ENCODE measurements at regions not wholly inside any gene's neighbourhood (a gene's known extent, or its start where the extent isn't known, plus 50 kb on each side); places are given as distances from the start of the nearest gene placed in this dataset.

DNA sequence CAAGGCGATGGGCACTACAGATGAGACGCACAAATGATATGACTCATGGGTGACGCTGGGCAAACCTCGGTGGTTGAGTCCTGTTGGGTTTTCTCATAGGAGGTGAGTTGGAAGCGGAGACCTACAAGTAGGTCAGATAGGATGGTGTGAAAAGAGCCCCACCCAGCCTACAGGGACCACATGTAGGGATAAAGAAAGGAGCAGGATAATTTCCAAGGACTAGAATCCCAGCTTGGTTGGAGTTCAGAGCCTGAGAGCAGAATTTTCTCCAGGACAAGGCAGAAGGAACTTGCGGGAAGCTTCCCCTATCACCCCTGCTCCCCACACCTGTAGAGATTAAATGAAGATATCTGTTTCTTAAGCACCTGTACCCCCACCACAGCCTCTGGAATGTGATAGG lies 489.7 kb upstream of the CDH4 start:
- Histone ChIP-seq H3K27me3 (ENCODE audit: control insufficient read depth in 3 of 3, insufficient read depth in 3 of 3, low read length in 2 of 3) (peaks cover 0 to 7% (median 0%) of the 10 kb centered on the region in 3 donors), H3K36me3 (ENCODE audit: control insufficient read depth in 4 of 4, insufficient read depth in 4 of 4, low read length in 4 of 4) (no peaks in the 10 kb centered on the region), H3K9me3 (ENCODE audit: control insufficient read depth in 4 of 4, insufficient read depth in 3 of 4, low read length in 3 of 4) (peaks cover 0 to 11% (median 0%) of the 10 kb centered on the region in 4 donors), H3K9ac (ENCODE audit: insufficient read depth in 1 of 2, low read length in 2 of 2) (no peak overlapping the region), H3K4me3 (no peak overlapping the region), H3K4me1 (ENCODE audit: control insufficient read depth in 5 of 5, insufficient read depth in 5 of 5, low read length in 5 of 5) (no peaks in the 10 kb centered on the region), H3K27ac (ENCODE audit: low read depth in 1 of 2, low read length in 1 of 2) (no peak overlapping the region)
- DNase-seq (no peak), ATAC-seq (ENCODE audit: insufficient read depth, low FRiP score) (no peak)
- 91 to 96% methylated on average over 6 of the region's 6 CpGs for WGBS, 2 donors
- TF ChIP-seq, protein P1, sequence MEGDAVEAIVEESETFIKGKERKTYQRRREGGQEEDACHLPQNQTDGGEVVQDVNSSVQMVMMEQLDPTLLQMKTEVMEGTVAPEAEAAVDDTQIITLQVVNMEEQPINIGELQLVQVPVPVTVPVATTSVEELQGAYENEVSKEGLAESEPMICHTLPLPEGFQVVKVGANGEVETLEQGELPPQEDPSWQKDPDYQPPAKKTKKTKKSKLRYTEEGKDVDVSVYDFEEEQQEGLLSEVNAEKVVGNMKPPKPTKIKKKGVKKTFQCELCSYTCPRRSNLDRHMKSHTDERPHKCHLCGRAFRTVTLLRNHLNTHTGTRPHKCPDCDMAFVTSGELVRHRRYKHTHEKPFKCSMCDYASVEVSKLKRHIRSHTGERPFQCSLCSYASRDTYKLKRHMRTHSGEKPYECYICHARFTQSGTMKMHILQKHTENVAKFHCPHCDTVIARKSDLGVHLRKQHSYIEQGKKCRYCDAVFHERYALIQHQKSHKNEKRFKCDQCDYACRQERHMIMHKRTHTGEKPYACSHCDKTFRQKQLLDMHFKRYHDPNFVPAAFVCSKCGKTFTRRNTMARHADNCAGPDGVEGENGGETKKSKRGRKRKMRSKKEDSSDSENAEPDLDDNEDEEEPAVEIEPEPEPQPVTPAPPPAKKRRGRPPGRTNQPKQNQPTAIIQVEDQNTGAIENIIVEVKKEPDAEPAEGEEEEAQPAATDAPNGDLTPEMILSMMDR (IDR thresholded peaks at IDR 0.05; ENCODE audit: control extremely low read depth, extremely low read depth): no peak

DNA sequence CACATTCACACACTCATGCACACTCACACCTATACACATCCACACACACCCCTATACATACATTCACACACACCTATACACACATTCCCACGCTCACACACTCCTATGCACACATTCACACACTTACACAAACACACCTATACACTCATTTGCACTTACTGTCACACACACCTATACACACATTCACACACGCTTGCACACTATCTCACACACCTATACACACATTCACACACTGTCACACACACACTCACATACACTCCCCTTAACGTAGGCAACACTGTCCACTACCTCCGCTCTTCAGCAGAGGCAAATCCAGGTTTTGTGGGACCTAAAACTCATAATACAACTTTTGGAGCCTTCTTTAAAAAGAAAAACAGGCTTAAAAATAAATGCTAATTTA lies 487.7 kb upstream of the CDH4 start:
- Histone ChIP-seq H3K9ac (ENCODE audit: insufficient read depth in 1 of 2, low read length in 2 of 2) (no peak overlapping the region), H3K27me3 (ENCODE audit: control insufficient read depth in 3 of 3, insufficient read depth in 3 of 3, low read length in 2 of 3) (peaks cover 0 to 7% (median 5%) of the 10 kb centered on the region in 3 donors), H3K9me3 (ENCODE audit: control insufficient read depth in 4 of 4, insufficient read depth in 3 of 4, low read length in 3 of 4) (peaks cover 0 to 12% (median 0%) of the 10 kb centered on the region in 4 donors), H3K27ac (ENCODE audit: low read depth in 1 of 2, low read length in 1 of 2) (no peak overlapping the region), H3K36me3 (ENCODE audit: control insufficient read depth in 4 of 4, insufficient read depth in 4 of 4, low read length in 4 of 4) (no peaks in the 10 kb centered on the region), H3K4me3 (no peak overlapping the region), H3K4me1 (ENCODE audit: control insufficient read depth in 5 of 5, insufficient read depth in 5 of 5, low read length in 5 of 5) (no peaks in the 10 kb centered on the region)
- DNase-seq (no peak), ATAC-seq (ENCODE audit: insufficient read depth, low FRiP score) (no peak)
- TF ChIP-seq, protein P1 (IDR thresholded peaks at IDR 0.05; ENCODE audit: control extremely low read depth, extremely low read depth): no peak
- WGBS, 2 donors: 73 to 93% methylated on average over 4 of the region's 4 CpGs

DNA sequence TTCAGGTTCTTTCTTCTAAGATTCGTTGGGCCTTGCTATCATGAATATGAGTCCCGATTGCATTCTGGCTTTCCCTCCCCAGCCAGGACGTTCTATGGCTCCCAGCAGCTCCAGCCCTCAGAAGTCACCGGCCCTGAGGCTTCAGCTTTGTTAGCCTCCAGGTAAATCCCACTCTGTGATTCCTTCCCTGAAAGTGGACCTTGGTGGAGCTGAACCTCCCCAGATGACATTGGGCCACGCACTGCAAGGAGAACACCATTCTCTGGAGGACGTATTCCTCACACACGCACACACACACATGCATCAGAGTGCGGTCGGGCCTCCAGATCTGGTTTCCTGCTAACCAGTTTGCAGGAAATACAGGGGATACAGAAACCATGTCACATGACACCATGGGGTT lies 487.3 kb upstream of the CDH4 start:
- DNase-seq: no peak
- ATAC-seq (ENCODE audit: insufficient read depth, low FRiP score): no peak
- Histone ChIP-seq H3K4me3 (no peak overlapping the region), H3K27me3 (ENCODE audit: control insufficient read depth in 3 of 3, insufficient read depth in 3 of 3, low read length in 2 of 3) (peaks cover 0 to 7% (median 5%) of the 10 kb centered on the region in 3 donors), H3K4me1 (ENCODE audit: control insufficient read depth in 5 of 5, insufficient read depth in 5 of 5, low read length in 5 of 5) (no peaks in the 10 kb centered on the region), H3K36me3 (ENCODE audit: control insufficient read depth in 4 of 4, insufficient read depth in 4 of 4, low read length in 4 of 4) (no peaks in the 10 kb centered on the region), H3K27ac (ENCODE audit: low read depth in 1 of 2, low read length in 1 of 2) (no peak overlapping the region), H3K9me3 (ENCODE audit: control insufficient read depth in 4 of 4, insufficient read depth in 3 of 4, low read length in 3 of 4) (peaks cover 0 to 13% (median 0%) of the 10 kb centered on the region in 4 donors), H3K9ac (ENCODE audit: insufficient read depth in 1 of 2, low read length in 2 of 2) (no peak overlapping the region)
- TF ChIP-seq, protein P1 (IDR thresholded peaks at IDR 0.05; ENCODE audit: control extremely low read depth, extremely low read depth): no peak
- WGBS, 2 donors: 49 to 64% methylated on average over 9 of the region's 9 CpGs

DNA sequence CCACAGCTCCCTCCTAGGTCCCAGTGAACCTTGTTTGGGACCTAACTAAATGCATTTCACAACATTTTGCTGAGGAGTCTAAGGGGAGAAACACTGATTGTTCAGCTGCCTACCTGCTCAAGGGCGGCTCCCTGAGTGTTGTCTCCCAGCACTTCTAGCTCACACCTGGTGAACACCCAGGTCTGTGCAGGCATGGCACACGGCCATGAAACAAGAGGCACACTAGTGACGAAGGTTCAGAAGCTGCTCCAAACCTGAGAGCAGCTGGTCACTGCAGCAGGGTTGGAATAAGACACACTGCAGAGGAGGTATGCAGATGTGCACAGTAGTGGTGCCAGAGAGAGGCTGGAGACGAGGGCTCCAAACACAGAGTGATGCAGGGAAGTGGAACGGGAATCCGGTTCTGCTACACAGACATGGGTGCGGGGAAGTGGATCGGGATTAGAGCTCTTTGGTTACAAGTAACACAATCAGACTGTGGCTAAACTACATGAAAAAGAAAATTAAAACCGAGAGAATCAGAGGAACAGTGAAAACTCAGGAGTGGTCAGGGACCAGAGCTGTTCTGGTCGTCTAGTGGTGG lies 486.1 kb upstream of the CDH4 start:
- TF ChIP-seq, protein P1 (IDR thresholded peaks at IDR 0.05; ENCODE audit: control extremely low read depth, extremely low read depth): no peak

More for the DNA sequence above, 486.1 kb upstream of the CDH4 start:
- no peak for DNase-seq
- Histone ChIP-seq H3K27ac (ENCODE audit: low read depth in 1 of 2, low read length in 1 of 2) (no peak overlapping the region), H3K36me3 (ENCODE audit: control insufficient read depth in 4 of 4, insufficient read depth in 4 of 4, low read length in 4 of 4) (no peaks in the 10 kb centered on the region), H3K27me3 (ENCODE audit: control insufficient read depth in 3 of 3, insufficient read depth in 3 of 3, low read length in 2 of 3) (peaks cover 0 to 5% (median 3%) of the 10 kb centered on the region in 3 donors), H3K4me3 (no peak overlapping the region), H3K9ac (ENCODE audit: insufficient read depth in 1 of 2, low read length in 2 of 2) (no peak overlapping the region), H3K9me3 (ENCODE audit: control insufficient read depth in 4 of 4, insufficient read depth in 3 of 4, low read length in 3 of 4) (peaks cover 0 to 11% (median 0%) of the 10 kb centered on the region in 4 donors), H3K4me1 (ENCODE audit: control insufficient read depth in 5 of 5, insufficient read depth in 5 of 5, low read length in 5 of 5) (no peaks in the 10 kb centered on the region)
- ATAC-seq (ENCODE audit: insufficient read depth, low FRiP score): no peak
- 71 to 76% methylated on average over 10 of the region's 10 CpGs for WGBS, 2 donors

All from lung (tissue), 11 donors.